Uterus (tissue), 2 donors: ENCODE measurements at regions not wholly inside any gene's neighbourhood (a gene's known extent, or its start where the extent isn't known, plus 50 kb on each side); places are given as distances from the start of the nearest gene placed in this dataset.

ENCODE experiments used
- POLR2A ChIP-seq, 2 donors: fragments of 450-650 bp; IDR thresholded peaks; one replicate each; pipeline ENCODE4 v1.6.1; 2016; ENCODE audit warnings: antibody characterized with exemption in 2 of 2, mild to moderate bottlenecking in 1 of 2, moderate library complexity in 1 of 2
- TF ChIP-seq, protein P1 (sequence below), 4 experiments: fragments of 200-600 bp in 2 of 4; fragments of 450-650 bp in 2 of 4; sonication (generic) in 2 of 4; IDR thresholded peaks; one replicate each; pipeline ENCODE4 v1.5.1; 2016 to 2019; ENCODE audit warnings: antibody characterized with exemption in 4 of 4, mild to moderate bottlenecking in 2 of 4, moderate library complexity in 1 of 4

DNA sequence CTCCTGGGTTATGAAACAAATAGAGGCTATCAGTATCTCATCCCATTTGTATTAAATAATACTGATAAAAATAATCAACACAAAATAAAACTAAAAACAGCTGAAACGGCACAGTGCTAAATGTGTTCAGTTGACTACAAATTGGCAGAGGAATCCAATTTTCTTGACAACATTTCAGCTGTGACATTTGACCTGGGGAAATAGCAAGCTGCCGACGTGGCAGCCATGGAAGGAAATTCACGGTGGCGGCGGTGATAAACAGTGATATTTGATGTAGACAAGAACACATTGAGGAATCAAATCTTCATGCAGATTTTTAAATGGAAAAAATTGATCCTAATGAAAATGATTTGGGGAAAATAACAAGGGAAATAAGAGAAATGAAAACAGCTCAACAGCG lies 159.1 kb upstream of the RTL1 start:
- TF ChIP-seq, protein P1, sequence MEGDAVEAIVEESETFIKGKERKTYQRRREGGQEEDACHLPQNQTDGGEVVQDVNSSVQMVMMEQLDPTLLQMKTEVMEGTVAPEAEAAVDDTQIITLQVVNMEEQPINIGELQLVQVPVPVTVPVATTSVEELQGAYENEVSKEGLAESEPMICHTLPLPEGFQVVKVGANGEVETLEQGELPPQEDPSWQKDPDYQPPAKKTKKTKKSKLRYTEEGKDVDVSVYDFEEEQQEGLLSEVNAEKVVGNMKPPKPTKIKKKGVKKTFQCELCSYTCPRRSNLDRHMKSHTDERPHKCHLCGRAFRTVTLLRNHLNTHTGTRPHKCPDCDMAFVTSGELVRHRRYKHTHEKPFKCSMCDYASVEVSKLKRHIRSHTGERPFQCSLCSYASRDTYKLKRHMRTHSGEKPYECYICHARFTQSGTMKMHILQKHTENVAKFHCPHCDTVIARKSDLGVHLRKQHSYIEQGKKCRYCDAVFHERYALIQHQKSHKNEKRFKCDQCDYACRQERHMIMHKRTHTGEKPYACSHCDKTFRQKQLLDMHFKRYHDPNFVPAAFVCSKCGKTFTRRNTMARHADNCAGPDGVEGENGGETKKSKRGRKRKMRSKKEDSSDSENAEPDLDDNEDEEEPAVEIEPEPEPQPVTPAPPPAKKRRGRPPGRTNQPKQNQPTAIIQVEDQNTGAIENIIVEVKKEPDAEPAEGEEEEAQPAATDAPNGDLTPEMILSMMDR (IDR thresholded peaks at IDR 0.05) = no peak
- no peak for TF ChIP-seq POLR2A (IDR thresholded peaks at IDR 0.05)
